GM18867 (cell line): ENCODE measurements at regions not wholly inside any gene's neighbourhood (a gene's known extent, or its start where the extent isn't known, plus 50 kb on each side); places are given as distances from the start of the nearest gene placed in this dataset.

ENCODE experiments used
- ATAC-seq: cut with Tn5 transposase; IDR thresholded peaks from one replicate; pipeline ENCODE4 v1.9.1; 2021; ENCODE audit warnings: mild to moderate bottlenecking, moderate library complexity; ENCODE audit not compliant: unreplicated experiment

DNA sequence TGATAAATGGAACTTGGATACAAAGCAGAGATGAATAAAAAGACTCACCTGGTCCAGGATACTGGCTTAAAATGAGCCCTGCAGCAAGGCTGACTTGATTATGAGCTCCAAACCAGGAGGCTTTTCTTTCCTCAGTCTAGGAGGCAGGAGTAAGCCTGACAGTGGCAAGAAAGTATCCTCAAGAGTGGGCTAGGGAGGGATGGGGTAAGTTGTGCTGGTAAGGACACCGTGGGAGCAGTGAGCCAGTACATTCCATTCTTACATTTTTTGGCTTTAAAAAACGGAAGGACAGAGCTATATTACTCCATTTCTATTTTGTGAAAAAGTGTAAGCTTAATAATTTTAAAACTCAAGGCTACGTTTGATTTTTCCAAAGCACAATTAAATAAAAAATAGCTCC is 187.1 kb upstream of the DDI1 start:
- no peak for ATAC-seq

DNA sequence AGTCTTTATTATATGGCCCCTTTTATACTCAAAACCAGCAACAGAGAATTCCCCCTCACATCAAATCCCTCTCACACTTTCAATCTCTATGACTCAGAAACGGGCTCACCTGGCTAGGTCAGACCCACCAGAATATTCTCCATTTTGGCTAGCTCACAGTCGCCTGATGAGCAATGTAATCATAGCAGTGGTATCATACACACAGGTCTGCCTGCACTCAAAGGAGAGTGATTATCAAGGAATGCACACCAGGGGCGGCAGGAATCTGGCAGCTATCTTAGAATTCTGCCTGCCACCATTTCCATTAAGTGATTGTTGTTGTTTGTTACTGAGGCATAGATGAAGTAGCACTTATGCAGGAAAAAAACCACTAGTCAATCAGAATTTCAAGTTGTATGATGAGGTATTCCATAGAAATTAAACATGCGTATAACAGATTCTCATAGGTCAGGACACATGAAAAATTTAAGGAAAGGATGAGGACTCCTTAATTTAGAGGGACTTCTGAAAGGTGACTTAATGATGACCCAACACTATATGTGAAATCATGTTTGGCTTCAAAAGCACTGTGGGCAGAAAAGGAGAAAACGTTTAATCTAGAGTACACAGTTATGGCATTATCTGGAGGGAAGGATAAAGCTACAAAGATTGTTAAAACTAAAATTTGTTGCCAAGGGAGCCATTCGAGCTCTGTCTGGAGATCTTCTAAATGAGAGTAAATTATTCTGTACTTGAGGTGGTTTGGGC is 185.8 kb upstream of the DDI1 start:
- no peak for ATAC-seq

DNA sequence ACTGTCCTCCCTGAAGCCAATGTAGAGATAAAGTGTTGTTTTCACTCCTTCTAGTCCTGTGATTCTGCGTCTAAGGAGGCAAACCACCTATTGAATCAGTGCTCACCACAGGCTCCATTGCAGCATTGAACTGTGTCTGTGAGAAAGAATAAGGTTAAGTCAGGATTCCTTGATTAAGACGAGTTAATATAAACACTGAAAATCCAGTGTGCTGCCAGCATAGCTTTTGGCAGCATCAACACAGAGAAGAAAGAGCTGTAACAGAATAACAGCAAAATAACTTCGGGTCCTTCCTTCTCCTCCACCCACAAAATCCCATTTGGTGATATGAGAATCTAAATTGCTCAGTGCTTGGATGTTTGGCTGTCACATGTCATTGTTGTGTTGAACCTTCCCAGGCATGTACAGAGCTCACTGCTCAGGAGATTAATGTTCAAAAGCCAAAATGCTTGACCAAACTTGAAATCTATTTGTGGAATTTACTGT is 185.2 kb upstream of the DDI1 start:
- ATAC-seq = no peak
